Gastrocnemius medialis (tissue), 4 donors: ENCODE measurements at regions not wholly inside any gene's neighbourhood (a gene's known extent, or its start where the extent isn't known, plus 50 kb on each side); places are given as distances from the start of the nearest gene placed in this dataset.

ENCODE experiments used
- CTCF ChIP-seq, 5 experiments: fragments of 450-650 bp in 3 of 5; fragments of 200-600 bp in 2 of 5; sonication (generic) in 2 of 5; IDR thresholded peaks in 4 of 5; conservative IDR thresholded peaks in 1 of 5; 1 replicate in 4 of 5; 2 replicates in 1 of 5; pipeline ENCODE4 v1.5.1; 2016 to 2019; ENCODE audit warnings: antibody characterized with exemption in 5 of 5, mild to moderate bottlenecking in 3 of 5, moderate library complexity in 3 of 5
- POLR2A ChIP-seq, 2 donors: fragments of 450-650 bp; IDR thresholded peaks; one replicate each; pipeline ENCODE4 v1.6.1; 2017; ENCODE audit warnings: antibody characterized with exemption in 2 of 2, mild to moderate bottlenecking in 2 of 2, moderate library complexity in 2 of 2

- TF ChIP-seq CTCF (IDR thresholded peaks at IDR 0.05 in 4 of 5, conservative IDR thresholded peaks at IDR 0.05 in 1 of 5) (no peak), POLR2A (IDR thresholded peaks at IDR 0.05) (no peak)
Measured at GRCh38 chr11:64441127-64441526, 82.2 kb downstream of the RPS6KA4 start.
